NCI-H187 (cell line): ENCODE measurements at regions not wholly inside any gene's neighbourhood (a gene's known extent, or its start where the extent isn't known, plus 50 kb on each side); places are given as distances from the start of the nearest gene placed in this dataset.
"Not testable (repeated sequence)": the region's sequence is repeated elsewhere in the genome, so short reads cannot be mapped to it uniquely, and the experiment has no call there.

Source experiments
- DNase-seq, 2 experiments: peaks; one replicate each; lab custom pipeline; 2025; lab: John Stamatoyannopoulos, UW

DNA sequence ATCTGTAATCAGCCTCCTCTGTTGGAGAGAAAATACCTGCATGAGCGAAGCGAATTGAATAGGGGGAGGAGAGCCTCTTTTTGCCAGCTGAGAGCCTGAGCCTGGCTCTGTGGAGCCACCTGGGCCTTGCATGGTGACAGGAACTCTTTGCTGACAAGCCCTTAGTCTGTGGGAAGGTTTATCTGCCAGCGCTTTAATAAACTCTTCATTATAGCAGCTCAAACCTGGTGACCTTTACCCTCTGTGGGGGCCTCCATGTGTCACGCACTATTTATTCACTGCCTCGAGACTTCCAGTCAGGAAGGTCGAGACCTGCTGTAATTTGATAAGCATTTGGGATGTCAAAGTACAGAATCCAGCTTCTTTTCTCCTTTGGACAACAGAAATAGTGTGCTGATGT is 282.6 kb downstream of the CBLN1 start:
- no peak for DNase-seq

DNA sequence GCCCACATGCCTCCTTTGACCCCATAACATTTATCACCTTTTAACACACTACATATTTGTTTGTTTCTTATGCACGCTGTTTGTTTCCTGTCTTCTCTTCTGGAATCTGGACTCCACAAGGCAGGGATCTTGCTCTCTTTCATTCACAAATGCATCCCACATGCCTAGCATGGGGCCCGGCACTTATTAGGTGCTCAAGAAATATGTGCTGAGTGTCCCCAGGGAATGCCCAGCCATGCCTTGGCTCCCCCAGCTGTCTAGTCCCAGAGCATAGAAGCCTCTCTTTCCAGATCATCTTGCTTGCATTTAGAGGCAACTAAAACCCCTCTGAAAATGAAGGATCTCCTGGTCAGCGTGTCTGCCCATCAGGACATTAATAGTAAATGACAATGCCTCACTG is 283.7 kb downstream of the CBLN1 start:
- no peak for DNase-seq

DNA sequence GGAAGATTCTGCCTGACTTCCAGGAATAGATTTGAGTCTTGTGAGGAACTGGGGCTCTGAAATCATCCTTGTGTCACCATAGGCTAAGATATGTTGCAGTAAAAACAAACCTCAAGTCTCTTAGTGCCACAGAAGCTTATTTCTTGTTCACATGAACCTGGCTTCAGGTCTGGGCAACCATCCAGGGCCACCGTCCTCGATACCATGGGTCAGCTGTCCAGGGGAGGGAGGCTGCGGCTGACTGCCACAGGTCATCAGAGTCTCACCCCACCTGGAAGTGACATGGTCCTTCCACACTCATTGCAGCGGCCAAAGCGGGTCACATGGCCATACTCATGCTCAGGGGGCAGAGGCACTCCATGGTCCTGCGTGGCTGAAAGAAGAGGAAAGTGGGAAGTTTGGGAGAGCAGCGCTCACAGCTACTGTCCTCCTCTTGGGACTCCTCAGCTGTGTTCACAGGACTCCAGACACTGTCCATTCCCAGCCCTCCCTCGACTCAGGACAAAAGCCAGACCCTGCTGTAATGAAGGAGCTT is 284.5 kb downstream of the CBLN1 start:
- no peak for DNase-seq

DNA sequence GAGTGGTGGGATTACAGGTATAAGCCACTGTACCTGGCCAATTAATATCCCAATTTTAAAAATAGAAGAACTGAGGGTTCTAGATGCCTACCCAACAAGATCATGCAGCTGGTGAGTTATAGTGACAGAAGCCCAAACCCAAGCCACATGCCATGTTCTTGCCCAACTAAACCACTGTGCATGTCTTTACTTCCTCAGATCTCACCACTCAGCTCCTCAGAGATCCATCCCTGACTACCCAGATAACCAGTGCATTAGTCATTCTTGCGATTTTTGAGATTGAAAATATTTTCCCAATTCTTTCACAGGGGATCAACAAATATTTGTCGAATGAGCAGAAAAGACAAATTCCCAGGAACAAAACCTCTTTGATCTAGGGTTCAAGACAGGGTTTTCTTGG is 303.1 kb downstream of the CBLN1 start:
- no peak for DNase-seq

DNA sequence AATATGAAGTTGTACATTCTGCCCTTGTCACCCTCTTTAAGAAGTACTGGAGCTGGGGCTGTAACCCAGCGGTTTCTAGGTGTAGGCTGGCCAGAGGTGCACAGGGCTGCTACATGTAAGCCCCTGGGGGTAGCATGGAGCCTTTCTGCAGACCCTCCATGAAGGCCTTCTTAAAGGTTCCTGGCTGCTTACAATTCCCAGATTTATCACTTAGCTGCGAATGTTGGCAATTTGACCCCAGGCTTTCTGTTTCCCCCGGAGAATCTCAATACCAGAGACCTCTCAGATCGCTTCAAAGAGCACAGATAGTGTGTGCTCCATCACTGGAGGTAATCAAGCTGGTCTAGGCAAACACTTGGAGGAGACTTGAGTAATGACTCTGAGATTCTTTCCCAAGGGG is 309.4 kb downstream of the CBLN1 start:
- DNase-seq: no peak

DNA sequence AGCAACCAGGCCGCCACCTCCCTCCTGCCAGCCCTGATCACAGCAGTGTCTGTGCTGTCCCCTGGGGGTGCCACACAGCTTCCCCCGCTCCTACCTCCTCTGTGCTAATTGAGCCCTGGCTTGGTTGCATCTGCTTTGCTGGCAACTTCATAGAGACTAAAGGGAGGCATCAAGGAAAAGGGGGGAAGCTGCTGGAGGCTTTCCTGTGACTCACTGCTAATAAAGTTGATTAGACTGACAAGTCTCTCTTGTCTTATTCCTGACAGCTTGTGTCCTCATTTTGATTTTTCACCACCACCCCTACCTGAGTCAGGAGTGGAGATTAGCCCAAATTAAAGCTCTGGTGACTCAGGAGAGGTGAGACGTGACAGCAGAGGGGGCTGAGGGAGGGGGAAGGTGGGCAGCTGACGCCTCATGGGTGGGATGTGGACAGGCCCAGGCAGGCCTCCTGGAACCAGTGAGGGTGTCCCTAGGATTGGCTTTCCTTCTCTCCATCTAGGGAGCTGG is 310.0 kb downstream of the CBLN1 start:
- DNase-seq: no peak

DNA sequence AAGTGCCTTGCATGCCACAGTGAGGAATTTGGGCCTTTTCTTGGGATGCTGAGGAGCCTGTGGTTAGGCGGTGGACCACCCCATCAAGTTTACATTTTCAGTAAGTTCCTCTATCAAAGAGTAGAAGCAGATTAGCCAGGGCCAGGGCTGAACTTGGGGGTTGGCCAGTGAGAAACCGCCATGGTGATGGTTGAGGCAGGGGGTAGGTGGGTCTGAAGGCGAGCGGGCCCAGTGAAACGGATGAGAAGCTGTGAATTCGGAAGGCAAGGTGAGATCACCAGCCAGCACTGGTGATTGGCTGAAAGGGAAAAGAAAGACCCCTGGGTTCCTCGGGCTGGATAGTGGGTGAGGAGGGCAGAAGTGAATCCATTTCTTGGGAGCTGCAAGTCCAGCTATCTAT is 311.4 kb downstream of the CBLN1 start:
- DNase-seq: no peak

DNA sequence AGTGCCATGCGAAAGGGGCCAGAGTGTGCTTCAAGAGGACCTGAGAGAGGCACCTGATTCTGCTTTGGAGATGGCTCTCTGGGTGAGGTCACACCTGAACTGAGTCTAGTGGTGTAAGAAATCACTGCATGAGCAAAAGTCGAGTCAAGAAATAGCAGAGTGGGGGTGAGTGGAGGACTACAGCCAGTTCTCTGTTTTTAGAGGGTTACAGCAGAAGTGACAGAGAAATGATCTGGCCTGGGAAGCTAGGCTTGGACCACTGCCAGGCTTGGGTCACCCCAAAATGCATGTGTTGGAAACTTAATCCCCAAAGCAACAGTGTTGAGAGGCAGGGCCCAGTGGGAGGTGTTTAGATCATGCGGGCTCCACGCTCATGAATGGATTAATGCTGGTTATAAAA is 312.0 kb downstream of the CBLN1 start:
- DNase-seq: no peak

DNA sequence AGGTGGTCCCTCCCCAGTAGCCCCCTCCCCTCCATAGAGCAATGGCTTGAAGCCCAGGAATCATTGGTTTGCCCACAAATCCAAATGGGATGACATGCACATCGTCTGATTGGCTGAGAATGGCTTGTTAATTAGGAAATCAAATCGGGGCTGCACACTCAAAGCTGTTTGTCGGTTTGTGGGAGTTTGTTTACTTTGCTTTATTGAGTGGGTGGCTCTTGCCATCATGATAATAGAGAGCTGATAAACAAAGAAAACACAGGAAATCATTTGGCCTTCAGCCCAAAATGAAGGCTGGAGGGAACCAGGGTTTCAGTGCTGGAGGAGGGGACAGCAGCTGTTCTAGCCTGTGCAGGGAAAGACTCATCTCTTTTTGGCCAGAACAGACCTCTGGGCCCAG is 316.3 kb downstream of the CBLN1 start:
- DNase-seq: no peak

DNA sequence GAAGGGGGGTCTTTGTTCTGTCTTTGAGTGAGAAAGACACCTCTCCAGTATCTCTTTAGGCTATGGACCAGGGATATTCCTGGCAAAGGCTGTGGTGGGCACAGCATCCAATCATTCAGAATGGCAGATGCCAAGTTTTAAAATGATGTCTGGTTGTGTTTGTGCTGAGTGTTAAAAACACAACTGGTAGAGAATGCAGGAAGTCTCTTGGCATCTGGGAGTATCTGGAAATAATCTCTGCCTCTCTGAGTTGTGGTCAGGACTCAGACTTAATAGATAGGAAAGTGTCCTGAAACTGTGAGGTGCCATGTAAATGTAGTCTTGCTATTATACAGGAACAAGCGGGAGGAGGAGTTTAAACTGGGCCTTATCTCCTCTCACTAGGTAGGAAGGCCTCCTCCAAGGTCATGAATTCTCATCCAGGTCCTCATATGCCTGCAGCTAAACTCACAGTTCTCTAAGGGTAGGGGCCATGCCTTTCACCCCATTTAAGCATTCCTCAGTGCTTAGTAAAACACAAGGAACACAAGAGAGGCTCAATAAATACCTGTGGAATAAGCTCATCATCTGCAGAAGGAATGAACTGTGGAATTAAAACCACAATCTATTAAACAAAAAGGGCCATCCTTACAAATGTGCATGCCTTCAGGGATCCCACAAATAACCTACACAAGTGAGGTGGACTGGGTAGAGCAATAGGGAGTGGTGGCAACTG is 317.6 kb downstream of the CBLN1 start:
- DNase-seq: no peak

DNA sequence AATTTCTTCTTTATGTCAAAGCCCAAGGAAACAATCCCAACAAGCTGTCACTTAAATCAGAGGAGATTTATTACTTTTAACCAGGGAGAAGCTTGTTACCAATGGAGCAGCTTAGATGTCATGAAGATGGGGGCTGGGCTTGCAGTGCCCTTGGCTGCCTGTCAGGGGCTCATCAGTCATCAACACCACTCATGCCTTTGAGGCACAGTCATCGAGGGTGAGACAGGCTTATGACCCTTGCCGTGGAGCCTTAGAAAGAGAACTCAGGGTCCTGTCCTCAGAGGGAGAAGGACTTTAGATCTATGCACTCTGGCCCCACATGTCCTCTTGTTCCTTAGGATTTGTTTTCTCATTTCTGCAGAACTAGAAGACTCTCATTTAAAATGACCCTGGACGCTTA is 318.3 kb downstream of the CBLN1 start:
- DNase-seq: no peak

DNA sequence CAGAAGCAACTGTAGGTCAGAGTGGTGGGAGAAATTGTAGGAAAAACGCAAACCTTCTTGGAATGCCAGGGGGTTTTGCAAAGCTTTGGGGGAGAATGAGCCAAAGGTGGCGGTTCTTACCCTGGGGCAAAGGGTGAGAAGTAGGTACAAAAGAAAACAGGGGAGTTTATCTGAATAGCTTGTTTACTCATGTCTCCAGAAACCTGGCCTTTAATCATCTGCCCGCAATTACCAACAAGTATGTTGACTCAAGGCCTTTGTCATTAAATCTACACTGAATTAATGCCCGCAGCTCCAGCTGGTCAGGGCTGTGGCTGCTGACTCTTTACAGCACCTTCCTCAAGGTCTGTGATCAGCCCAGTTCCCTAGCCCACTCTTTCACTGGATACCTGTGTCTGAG is 320.1 kb downstream of the CBLN1 start:
- no peak for DNase-seq

DNA sequence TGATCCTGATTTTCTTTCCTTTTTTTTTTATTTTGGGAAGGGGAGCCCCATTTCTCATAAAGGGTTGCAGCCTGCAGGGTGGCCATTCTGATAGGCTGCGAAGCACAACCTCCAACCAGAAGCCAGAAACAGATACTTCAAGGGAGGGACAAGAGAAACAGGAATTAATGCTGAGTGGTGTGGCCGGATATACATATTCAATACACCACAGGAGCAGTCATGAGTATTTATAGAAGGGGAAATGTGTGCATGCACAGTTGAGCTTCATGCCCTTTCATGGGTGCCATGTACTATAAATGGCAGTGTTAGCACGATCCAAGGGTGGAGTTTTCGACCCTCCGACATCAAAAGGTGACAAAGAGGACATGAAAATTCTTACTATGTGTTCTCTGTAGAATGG is 320.8 kb downstream of the CBLN1 start:
- DNase-seq: no peak

DNA sequence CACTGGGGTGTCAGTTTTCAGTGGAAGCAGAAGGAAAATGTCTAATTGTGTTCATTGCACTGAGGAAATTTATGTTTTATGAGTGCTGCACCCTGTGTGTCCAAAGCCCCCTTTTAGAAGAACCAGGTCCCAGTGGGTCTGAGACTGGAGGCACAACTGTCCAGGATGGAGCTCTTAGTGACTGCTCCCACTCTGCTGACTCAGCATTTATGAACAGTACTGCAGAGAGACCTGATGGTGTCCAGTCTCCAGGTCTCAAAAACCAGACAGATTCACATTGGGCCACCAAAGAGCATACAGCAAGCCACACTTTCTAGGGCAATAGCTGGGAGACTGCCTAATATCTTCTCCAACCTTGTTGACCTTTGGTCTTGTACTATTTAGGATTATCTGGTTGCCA is 321.9 kb downstream of the CBLN1 start:
- no peak for DNase-seq

DNA sequence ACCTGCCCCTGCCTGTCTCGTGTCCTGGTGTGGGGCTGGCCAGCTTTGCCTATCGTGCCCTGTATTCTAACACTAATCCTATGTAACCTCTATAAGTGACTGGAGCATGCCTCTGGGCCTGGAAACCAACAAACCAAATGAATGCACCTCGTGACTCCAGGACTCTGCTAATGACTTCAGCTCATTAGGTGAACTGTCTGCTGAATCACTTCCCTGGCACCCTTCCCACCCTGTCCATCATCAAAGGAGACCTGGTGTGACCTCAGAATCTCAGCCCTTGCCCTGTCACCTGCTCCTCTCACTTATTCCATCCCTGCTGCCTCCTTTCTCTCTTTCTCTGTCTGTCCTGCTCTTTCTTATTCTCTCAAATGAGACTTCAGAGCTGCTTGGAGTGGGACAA is 322.4 kb downstream of the CBLN1 start:
- DNase-seq: no peak

DNA sequence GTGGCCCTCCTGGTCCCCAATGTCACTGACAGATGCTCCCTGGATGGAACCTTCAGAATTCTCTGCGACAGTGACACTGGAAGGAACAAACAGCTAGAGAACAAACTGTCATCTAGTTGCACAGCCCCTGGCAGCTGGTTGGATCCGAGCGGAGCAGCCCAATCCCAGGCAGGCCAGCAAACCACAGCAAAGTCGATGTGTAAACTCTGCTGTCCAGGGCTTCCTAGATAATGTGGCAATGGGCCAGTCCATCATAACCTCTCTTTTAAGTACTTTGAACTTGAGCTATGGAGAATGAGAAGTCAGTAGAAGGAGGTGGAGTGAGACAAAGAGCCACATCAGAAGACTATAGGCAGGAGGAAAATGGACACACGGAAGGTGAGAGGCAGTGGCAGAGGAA is 323.0 kb downstream of the CBLN1 start:
- DNase-seq: no peak

DNA sequence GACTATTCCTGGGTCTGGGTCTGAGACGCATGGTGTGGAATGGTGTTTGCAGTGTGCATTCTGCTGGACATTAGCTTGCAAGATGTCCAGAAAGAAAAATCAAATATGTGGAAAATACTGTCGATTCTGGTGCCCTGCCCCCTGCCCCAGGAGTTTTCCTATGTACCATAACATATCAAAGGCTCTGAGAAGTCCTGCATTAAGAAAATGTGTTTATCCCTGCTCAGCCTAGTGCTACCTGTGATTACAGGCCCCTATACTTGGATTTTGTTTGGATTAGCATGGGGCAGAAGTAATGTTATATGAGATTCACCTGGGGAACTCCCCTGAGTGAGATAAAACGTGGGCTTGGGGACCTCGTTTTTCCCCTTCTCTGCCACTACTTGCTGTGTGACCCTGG is 325.0 kb downstream of the CBLN1 start:
- DNase-seq: no peak

DNA sequence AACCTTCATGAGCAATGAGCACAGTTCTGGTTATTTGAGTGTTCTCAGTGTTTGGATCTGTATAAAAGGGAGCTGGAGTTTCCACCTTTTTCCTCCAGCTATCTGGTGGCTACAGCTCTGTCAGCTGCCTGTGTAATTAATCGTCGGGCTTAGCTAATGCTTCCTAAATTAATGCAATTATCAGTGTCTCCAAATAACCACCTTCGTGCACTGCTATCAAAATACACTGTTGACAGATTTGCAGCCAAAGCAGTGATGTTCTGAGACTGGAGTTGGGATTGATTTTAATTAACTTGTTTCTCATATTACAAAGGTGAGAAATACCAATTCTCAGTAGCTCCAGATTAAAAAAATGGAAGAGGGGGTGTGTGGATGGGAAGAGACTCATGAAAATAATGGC is 325.8 kb downstream of the CBLN1 start:
- no peak for DNase-seq

DNA sequence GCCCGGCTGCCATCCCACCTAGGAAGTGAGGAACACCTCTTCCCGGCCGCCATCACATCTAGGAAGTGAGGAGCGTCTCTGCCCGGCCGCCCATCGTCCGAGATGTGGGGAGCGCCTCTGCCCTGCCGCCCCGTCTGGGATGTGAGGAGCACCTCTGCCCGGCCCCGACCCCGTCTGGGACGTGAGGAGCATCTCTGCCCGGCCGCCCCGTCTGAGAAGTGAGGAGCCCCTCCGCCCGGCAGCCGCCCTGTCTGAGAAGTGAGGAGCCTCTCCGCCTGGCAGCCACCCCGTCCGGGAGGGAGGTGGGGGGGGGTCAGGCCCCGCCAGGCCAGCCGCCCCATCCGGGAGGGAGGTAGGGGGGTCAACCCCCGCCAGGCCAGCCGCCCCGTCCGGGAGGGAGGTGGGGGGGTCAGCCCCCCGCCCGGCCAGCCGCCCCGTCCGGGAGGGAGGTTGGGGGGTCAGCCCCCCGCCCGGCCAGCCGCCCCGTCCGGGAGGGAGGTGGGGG is 330.0 kb downstream of the CBLN1 start:
- DNase-seq: not testable (repeated sequence)

DNA sequence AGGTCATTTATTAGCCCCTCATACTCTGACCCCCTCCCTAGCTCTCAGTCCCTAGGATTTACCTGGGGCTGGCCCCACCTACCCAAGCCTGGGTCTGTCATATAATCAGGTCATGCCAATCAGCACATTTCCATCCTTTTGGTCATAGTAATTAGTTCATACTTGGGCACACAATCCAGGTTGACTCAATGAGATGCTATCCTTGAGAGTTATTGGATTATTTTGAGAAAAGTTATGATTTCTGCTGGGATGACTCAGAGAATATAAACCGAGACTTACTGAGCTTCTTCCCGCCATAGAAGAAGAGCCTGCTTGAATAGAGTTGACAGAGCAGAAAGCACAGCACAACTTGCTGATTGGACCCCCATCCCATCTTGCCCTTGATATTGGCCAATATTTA is 331.5 kb downstream of the CBLN1 start:
- DNase-seq: no peak

DNA sequence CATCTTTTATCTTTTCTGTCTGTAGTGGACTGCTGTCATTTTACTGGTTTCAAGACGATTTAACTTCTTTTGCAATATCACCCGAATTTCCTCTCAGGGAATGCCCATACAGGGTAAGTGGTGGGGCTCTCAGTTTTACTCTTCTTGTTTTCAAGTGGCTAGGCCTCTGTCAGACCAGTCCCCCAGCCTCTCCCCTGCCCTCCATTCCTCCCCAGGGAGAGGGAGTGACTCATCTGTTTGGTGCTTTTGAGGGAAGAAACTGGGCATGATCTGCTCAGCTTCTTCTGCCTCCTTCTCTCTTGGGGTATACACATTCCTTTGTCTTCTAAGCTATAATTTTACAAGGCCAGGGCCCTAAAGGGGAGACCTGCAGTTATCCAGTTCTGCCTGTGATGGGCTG is 332.0 kb downstream of the CBLN1 start:
- no peak for DNase-seq

DNA sequence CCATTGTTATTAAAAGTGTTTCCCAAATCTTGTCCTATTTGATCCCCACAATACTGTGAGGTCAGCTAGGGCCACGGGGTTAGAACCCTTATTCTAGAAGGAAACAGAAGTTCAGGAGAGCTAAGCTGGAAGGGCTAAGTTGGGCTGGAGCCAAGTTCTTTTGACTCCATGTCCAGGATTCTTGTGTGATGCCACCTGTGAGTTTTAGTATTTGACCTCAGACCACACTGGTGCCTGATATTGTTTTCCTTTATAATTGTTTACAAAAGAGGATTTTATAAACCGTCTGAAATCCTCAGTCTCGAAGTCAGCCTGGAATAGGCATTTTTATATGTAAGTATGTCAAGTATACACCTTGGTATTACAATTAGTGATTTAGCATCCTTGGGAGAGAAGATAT is 332.7 kb downstream of the CBLN1 start:
- no peak for DNase-seq

DNA sequence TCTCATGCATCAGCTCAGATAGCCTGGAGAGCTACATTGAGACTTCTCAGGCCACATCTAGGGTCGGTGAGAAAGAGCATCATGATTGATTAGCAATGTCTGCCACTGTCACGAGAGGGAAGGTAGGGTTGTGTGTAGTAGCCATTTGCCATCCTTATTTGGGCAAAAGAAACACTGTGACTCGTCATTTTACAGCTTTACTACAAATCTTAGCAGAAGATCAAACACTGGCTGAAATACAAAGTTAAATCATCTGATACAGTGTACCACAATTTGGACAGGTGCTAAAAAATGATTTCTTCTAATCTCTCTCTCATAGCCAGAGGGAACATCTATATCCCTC is 334.3 kb downstream of the CBLN1 start:
- no peak for DNase-seq

DNA sequence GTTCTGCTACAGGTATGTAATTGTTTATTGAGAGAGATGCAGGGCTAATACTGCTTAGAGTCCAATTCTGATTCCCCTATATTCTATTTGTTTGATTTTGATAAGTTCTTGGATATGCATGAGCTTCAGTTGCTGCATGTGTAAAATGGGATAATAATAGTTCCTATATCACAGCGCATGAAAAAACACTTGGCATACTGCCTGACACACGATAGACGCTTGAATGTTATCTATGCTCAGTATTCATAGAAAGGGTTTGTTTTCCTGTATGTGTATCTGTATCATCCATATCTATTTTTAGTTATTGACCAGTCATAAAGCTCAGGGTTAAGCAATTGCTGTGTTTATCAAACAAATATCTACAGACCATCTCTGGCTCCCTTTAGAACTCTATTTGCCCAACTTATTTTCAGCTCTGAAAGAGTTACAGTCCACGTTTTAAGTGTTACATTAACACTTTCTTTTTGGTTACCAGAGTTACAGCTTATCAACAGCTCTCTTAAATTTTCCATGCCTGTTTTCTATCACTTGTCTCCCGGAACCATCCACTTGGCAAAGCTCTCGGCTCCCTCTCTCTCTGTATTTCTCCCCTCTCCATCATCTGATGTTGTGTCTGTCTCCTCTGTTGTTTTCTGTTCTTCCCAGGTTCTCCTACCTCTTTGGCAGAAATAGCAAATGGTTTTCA is 334.8 kb downstream of the CBLN1 start:
- no peak for DNase-seq
